HEK293 (cell line): ENCODE measurements at regions not wholly inside any gene's neighbourhood (a gene's known extent, or its start where the extent isn't known, plus 50 kb on each side); places are given as distances from the start of the nearest gene placed in this dataset.

Experiments used
- CTCF ChIA-PET: fragments of 350-600 bp; formaldehyde crosslinking; extraction: SDS; loops from one replicate; lab custom pipeline; 2021; ENCODE audit warnings: antibody characterized with exemption; lab: Yijun Ruan, JAX
- POLR2A ChIA-PET: fragments of 300-600 bp; formaldehyde crosslinking; extraction: SDS; loops from one replicate; lab custom pipeline; 2020; ENCODE audit warnings: antibody characterized with exemption, inconsistent platforms; lab: Yijun Ruan, JAX
- H3K27ac ChIP-seq: fragments of 200-500 bp; sonication (Bioruptor generic); 2 replicates; pipeline ENCODE4 v1.5.1; 2014; ENCODE audit warnings: low read depth, low read length, control low read depth, inconsistent platforms; ENCODE audit errors: extremely low read depth
- H3K36me3 ChIP-seq, 2 experiments: fragments of 200-500 bp in 1 of 2; sonication (Bioruptor generic) in 1 of 2; 1 replicate in 1 of 2; 2 replicates in 1 of 2; pipeline ENCODE4 v1.5.1; 2014 to 2017; ENCODE audit warnings: inconsistent platforms in 2 of 2, low read length in 2 of 2; ENCODE audit not compliant: control insufficient read depth in 2 of 2, insufficient read depth in 1 of 2
- H3K4me1 ChIP-seq: fragments of 200-500 bp; sonication (Bioruptor generic); 2 replicates; pipeline ENCODE4 v1.5.1; 2014; ENCODE audit warnings: mild to moderate bottlenecking, low read length, inconsistent platforms; ENCODE audit not compliant: control insufficient read depth, insufficient read depth
- H3K4me3 ChIP-seq: 2 replicates; pipeline ENCODE4 v1.5.1; 2011; ENCODE audit warnings: low read depth, mild to moderate bottlenecking, control low read depth, low read length, moderate library complexity
- H3K9me3 ChIP-seq: fragments of 200-500 bp; sonication (Bioruptor generic); 2 replicates; pipeline ENCODE4 v1.5.1; 2014; ENCODE audit warnings: low read depth, low read length, inconsistent platforms; ENCODE audit not compliant: control insufficient read depth, insufficient read depth
- GLI2 ChIP-seq: fragments of 450-650 bp; formaldehyde crosslinking; IDR thresholded peaks from 2 replicates; pipeline ENCODE4; 2017; ENCODE audit warnings: missing biosample characterization, missing genetic modification characterization, low read depth, borderline replicate concordance
- GLIS1 ChIP-seq: fragments of 450-650 bp; formaldehyde crosslinking; IDR thresholded peaks from 2 replicates; pipeline ENCODE4 v1.5.1; 2016; ENCODE audit warnings: missing biosample characterization, missing genetic modification characterization
- GLIS2 ChIP-seq: fragments of 450-650 bp; formaldehyde crosslinking; IDR thresholded peaks from 2 replicates; pipeline ENCODE4 v1.5.1; 2016; ENCODE audit warnings: missing biosample characterization, missing genetic modification characterization
- OVOL3 ChIP-seq: fragments of 450-650 bp; formaldehyde crosslinking; IDR thresholded peaks from 2 replicates; pipeline ENCODE4 v1.5.1; 2016; ENCODE audit warnings: missing biosample characterization, missing genetic modification characterization
- RBAK ChIP-seq: fragments of 450-650 bp; formaldehyde crosslinking; IDR thresholded peaks from 2 replicates; pipeline ENCODE4 v1.5.1; 2016; ENCODE audit warnings: missing biosample characterization, missing genetic modification characterization
- REPIN1 ChIP-seq: fragments of 450-650 bp; formaldehyde crosslinking; IDR thresholded peaks from 2 replicates; pipeline ENCODE4 v1.5.1; 2017; ENCODE audit warnings: missing biosample characterization, missing genetic modification characterization, low read depth
- SETDB1 ChIP-seq: IDR thresholded peaks from one replicate; pipeline ENCODE4 v1.6.1; 2017; ENCODE audit warnings: mild to moderate bottlenecking, low read length, moderate library complexity, mixed read lengths; ENCODE audit not compliant: insufficient read length
- YY1 ChIP-seq: fragments of 450-650 bp; formaldehyde crosslinking; IDR thresholded peaks from 2 replicates; pipeline ENCODE4 v1.5.1; 2018; ENCODE audit warnings: missing biosample characterization, missing genetic modification characterization
- ZFHX2 ChIP-seq: fragments of 450-650 bp; formaldehyde crosslinking; conservative IDR thresholded peaks from 2 replicates; pipeline ENCODE4 v1.5.1; 2016; ENCODE audit warnings: missing biosample characterization, missing genetic modification characterization
- ZNF10 ChIP-seq: fragments of 450-650 bp; formaldehyde crosslinking; IDR thresholded peaks from 2 replicates; pipeline ENCODE4 v1.5.1; 2017; ENCODE audit warnings: missing biosample characterization, missing genetic modification characterization
- ZNF558 ChIP-seq: fragments of 450-650 bp; formaldehyde crosslinking; IDR thresholded peaks from 2 replicates; pipeline ENCODE4 v1.5.1; 2016; ENCODE audit warnings: missing biosample characterization, missing genetic modification characterization
- ZNF626 ChIP-seq: fragments of 450-650 bp; sonication (Bioruptor Pico); formaldehyde crosslinking; IDR thresholded peaks from 2 replicates; pipeline ENCODE4 v1.5.1; 2018; ENCODE audit warnings: missing biosample characterization, missing genetic modification characterization, inconsistent platforms
- ZNF707 ChIP-seq: fragments of 450-650 bp; formaldehyde crosslinking; IDR thresholded peaks from 2 replicates; pipeline ENCODE4 v1.5.1; 2016; ENCODE audit warnings: missing biosample characterization, missing genetic modification characterization
- ZNF768 ChIP-seq: fragments of 450-650 bp; formaldehyde crosslinking; IDR thresholded peaks from 2 replicates; pipeline ENCODE4 v1.5.1; 2018; ENCODE audit warnings: missing biosample characterization, mild to moderate bottlenecking, missing genetic modification characterization
- ZNF837 ChIP-seq: fragments of 450-650 bp; formaldehyde crosslinking; IDR thresholded peaks from 2 replicates; pipeline ENCODE4 v1.5.1; 2016; ENCODE audit warnings: missing biosample characterization, missing genetic modification characterization
- ZXDB ChIP-seq: fragments of 450-650 bp; formaldehyde crosslinking; IDR thresholded peaks from 2 replicates; pipeline ENCODE4 v1.5.1; 2016; ENCODE audit warnings: missing biosample characterization, missing genetic modification characterization
- TF ChIP-seq, protein P1 (sequence below): fragments of 450-650 bp; formaldehyde crosslinking; IDR thresholded peaks from 2 replicates; pipeline ENCODE4 v1.5.1; 2016; ENCODE audit warnings: missing biosample characterization, missing genetic modification characterization, low read depth
- TF ChIP-seq, protein P2 (sequence below): fragments of 450-650 bp; formaldehyde crosslinking; IDR thresholded peaks from 2 replicates; pipeline ENCODE4 v1.5.1; 2016; ENCODE audit warnings: missing biosample characterization, missing genetic modification characterization
- TF ChIP-seq, protein P3 (sequence below): fragments of 450-650 bp; formaldehyde crosslinking; IDR thresholded peaks from 2 replicates; pipeline ENCODE4 v1.5.1; 2016; ENCODE audit warnings: missing biosample characterization, missing genetic modification characterization
- TF ChIP-seq, protein P4 (sequence below): fragments of 450-650 bp; formaldehyde crosslinking; IDR thresholded peaks from 2 replicates; pipeline ENCODE4 v1.5.1; 2017; ENCODE audit warnings: missing biosample characterization, missing genetic modification characterization

DNA sequence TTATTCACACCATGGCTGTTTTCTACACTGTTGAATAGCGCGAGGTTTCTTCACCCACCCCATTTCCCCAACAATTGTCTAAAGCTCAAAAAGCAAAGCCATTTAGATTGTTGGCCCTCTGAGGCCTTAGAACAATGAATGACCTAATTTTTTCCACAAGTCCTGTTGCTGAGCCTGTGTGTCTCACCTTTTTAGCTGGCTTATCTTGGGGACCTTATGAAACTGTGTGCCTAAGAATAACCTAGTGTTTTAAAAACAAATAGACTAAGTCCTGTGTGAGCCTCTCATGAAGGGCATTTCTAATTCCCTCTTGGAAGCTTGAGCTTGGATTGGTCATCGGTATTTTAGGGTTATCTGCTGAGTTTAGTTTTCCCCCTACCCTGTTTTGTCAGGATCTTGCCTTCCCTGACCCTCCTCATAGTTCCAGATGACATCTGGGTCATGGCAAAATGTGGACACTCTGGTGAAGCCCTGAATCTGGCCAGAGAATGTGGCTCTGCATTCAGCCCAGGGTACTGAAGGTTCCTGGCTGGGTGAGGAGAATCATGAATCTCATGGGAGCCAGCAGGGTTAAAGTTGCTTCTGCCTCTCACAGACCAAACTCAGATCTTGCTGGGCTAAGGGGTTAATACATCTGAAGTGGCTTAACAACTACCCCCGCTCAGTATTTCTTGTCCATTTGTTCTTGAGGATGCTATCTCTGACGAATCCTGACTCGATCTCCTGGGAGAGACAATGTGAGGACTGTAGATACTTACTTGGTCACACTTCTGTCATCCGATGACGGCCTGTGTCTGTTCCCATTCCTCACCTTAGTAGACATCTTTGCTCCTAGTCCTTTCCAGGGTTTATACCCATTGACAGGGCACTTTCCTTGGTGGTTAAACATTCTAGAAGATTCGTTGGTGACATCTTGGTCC is 104.2 kb upstream of the MAP4K3 start:
- POLR2A ChIA-PET = no interaction called here
- Histone ChIP-seq H3K4me3 (no peak overlapping the region), H3K4me1 (no peaks in the 10 kb centered on the region), H3K27ac (no peak overlapping the region), H3K36me3 (no peaks in the 10 kb centered on the region), H3K9me3 (no peaks in the 10 kb centered on the region)
- CTCF ChIA-PET = no interaction called here
- no peak for TF ChIP-seq ZNF837 (tag by site-specific recombination)

DNA sequence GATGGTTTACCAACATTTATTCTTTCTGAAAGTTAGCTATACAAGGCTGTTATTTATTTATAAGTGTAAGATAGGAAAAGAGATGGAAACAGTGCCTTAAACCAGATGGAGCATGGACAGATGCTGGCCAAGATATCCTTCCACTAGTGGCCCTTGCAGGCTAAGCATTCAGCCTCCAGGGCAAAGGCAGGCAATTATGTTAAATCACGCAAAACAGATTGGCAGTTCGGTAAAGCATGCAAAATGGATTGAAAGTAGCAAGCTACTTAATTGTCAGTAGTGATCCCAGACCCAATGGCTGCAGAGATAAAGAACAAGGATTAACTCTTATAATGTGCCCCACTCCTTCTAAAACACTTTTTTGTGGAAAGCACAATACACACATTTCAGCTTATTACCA is 105.4 kb upstream of the MAP4K3 start:
- no peaks in the 10 kb centered on the region for H3K4me1 ChIP-seq
- H3K27ac ChIP-seq = no peak overlapping the region
- no peaks in the 10 kb centered on the region for H3K36me3 ChIP-seq
- no peak overlapping the region for H3K4me3 ChIP-seq
- ChIA-PET POLR2A (no interaction called here), CTCF (no interaction called here)
- TF ChIP-seq, protein P1, sequence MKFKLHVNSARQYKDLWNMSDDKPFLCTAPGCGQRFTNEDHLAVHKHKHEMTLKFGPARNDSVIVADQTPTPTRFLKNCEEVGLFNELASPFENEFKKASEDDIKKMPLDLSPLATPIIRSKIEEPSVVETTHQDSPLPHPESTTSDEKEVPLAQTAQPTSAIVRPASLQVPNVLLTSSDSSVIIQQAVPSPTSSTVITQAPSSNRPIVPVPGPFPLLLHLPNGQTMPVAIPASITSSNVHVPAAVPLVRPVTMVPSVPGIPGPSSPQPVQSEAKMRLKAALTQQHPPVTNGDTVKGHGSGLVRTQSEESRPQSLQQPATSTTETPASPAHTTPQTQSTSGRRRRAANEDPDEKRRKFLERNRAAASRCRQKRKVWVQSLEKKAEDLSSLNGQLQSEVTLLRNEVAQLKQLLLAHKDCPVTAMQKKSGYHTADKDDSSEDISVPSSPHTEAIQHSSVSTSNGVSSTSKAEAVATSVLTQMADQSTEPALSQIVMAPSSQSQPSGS = no peak
- TF ChIP-seq, protein P2, sequence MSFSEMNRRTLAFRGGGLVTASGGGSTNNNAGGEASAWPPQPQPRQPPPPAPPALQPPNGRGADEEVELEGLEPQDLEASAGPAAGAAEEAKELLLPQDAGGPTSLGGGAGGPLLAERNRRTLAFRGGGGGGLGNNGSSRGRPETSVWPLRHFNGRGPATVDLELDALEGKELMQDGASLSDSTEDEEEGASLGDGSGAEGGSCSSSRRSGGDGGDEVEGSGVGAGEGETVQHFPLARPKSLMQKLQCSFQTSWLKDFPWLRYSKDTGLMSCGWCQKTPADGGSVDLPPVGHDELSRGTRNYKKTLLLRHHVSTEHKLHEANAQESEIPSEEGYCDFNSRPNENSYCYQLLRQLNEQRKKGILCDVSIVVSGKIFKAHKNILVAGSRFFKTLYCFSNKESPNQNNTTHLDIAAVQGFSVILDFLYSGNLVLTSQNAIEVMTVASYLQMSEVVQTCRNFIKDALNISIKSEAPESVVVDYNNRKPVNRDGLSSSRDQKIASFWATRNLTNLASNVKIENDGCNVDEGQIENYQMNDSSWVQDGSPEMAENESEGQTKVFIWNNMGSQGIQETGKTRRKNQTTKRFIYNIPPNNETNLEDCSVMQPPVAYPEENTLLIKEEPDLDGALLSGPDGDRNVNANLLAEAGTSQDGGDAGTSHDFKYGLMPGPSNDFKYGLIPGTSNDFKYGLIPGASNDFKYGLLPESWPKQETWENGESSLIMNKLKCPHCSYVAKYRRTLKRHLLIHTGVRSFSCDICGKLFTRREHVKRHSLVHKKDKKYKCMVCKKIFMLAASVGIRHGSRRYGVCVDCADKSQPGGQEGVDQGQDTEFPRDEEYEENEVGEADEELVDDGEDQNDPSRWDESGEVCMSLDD (tag by site-specific recombination) = no peak
- TF ChIP-seq YY1 (tag by site-specific recombination) = no peak
- no peaks in the 10 kb centered on the region for H3K9me3 ChIP-seq

DNA sequence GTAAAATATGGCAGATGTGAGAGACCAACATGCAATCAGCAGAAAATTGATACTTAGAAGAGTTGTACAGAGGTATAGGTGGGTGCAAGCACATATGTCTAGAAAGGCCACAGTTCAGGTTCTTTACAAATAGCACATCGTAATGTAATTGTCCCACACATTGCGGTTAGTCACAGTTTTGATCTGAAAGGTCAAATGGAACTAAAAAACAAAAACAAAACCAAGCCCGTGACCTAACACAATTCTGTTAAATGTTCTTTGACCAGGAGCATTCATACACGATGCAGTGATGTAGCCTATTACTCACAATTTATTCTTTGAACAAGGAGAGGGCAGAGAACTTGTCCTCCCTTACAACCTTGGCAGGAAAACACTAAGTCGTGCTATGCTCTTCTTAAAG is 108.9 kb upstream of the MAP4K3 start:
- peaks cover 6% of the 10 kb centered on the region; the same call in 1 of the 2 replicates for H3K4me1 ChIP-seq
- no peaks in the 10 kb centered on the region for H3K9me3 ChIP-seq
- no peaks in the 10 kb centered on the region for H3K36me3 ChIP-seq
- H3K4me3 ChIP-seq = no peak overlapping the region
- no peak overlapping the region for H3K27ac ChIP-seq
- ChIA-PET CTCF (no interaction called here), POLR2A (no interaction called here)
- no peak for TF ChIP-seq SETDB1
- TF ChIP-seq, protein P3, sequence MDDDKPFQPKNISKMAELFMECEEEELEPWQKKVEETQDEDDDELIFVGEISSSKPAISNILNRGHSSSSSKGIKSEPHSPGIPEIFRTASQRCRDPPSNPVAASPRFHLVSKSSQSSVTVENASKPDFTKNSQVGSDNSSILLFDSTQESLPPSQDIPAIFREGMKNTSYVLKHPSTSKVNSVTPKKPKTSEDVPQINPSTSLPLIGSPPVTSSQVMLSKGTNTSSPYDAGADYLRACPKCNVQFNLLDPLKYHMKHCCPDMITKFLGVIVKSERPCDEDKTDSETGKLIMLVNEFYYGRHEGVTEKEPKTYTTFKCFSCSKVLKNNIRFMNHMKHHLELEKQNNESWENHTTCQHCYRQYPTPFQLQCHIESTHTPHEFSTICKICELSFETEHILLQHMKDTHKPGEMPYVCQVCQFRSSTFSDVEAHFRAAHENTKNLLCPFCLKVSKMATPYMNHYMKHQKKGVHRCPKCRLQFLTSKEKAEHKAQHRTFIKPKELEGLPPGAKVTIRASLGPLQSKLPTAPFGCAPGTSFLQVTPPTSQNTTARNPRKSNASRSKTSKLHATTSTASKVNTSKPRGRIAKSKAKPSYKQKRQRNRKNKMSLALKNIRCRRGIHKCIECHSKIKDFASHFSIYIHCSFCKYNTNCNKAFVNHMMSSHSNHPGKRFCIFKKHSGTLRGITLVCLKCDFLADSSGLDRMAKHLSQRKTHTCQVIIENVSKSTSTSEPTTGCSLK (tag by site-specific recombination) = no peak
- TF ChIP-seq ZNF558 (tag by site-specific recombination) = no peak
- TF ChIP-seq ZNF768 (tag by site-specific recombination) = no peak
- TF ChIP-seq GLIS2 = no peak
- no peak for TF ChIP-seq GLI2
- TF ChIP-seq OVOL3 = no peak
- TF ChIP-seq, protein P4, sequence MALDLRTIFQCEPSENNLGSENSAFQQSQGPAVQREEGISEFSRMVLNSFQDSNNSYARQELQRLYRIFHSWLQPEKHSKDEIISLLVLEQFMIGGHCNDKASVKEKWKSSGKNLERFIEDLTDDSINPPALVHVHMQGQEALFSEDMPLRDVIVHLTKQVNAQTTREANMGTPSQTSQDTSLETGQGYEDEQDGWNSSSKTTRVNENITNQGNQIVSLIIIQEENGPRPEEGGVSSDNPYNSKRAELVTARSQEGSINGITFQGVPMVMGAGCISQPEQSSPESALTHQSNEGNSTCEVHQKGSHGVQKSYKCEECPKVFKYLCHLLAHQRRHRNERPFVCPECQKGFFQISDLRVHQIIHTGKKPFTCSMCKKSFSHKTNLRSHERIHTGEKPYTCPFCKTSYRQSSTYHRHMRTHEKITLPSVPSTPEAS (tag by site-specific recombination) = no peak
- TF ChIP-seq ZNF10 (tag by site-specific recombination) = no peak
- TF ChIP-seq ZXDB (tag by site-specific recombination) = no peak
- no peak for TF ChIP-seq ZNF626 (tag by site-specific recombination)
- no peak for TF ChIP-seq GLIS1
- TF ChIP-seq ZNF707 (tag by site-specific recombination) = no peak
- TF ChIP-seq REPIN1 (tag by site-specific recombination) = no peak
- TF ChIP-seq RBAK (tag by site-specific recombination) = no peak
- no peak for TF ChIP-seq ZFHX2 (tag by site-specific recombination)
